T1000 (cell line): ENCODE measurements at regions not wholly inside any gene's neighbourhood (a gene's known extent, or its start where the extent isn't known, plus 50 kb on each side); places are given as distances from the start of the nearest gene placed in this dataset.
A peak's percentile ranks its signal among the peaks of the same experiment; 100 is the strongest.
"Not testable (repeated sequence)": the region's sequence is repeated elsewhere in the genome, so short reads cannot be mapped to it uniquely, and the experiment has no call there.

Experiments used
- DNase-seq: peaks from one replicate; lab custom pipeline; 2025; ENCODE audit warnings: mixed read lengths; lab: John Stamatoyannopoulos, UW

DNA sequence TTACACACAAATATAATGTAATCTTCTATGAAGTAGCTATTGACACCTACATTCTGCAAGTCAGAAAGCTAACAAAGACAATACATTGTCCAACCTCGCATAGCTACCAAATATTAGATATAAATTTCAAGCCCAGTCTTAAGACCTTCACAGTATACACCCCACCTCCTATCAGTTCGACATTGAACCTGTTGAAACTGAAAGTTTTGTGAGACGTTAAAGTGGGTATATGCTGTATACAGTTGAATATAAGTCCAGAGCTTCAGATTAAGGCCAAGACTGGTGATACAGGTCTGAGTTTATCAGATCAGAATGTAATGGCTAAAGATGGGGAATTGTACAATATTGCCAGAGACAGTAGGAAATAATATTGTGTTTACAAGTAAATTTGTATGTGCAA, 489.3 kb upstream of the RORB start:
- DNase-seq: no peak

DNA sequence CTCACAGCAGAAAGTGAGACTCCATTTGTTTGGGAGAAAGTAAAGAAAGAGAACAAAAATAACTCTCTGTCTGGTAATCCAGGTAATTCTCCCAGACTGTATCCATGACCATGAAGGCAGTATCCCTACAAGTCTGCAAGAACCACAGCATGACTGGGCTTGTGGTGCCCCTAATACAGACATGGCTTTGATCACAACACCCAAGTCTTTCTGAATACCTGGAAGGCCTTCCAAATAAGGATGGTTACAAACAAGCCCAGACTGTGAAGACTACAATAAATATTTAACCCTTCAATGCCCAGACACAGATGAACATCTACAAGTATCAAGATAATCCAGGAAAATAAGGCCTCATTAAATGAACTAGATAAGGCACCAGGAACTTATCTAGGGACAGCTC, 481.1 kb upstream of the RORB start:
- no peak for DNase-seq

DNA sequence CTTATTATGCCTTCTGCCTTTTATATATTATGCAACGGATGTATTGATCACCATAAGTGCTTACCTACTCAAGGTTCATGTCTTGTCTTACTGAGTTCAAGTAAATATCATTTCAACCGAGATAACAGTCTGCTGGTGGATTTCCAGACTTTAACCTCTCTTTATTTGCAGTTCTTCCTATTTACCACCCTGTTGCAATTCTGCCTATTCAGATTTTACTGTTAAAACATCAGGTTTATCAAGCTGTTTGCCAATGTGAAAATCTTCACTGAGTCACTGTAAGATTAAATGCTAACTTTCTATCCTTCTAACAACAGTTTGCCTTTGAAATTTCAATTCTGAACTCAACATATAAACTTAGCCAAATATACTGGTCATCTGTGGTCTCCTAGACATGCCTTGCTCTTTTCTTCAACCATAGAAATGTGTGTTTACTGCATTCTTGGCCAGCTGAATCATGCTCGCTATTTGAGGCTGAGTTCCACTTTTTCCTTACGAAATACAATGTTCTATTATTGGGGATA, 471.7 kb upstream of the RORB start:
- peak; percentile 24 for DNase-seq

GRCh38 chr9:74032421-74032820, 464.7 kb upstream of the RORB start:
- DNase-seq: no peak

GRCh38 chr9:74035786-74036185, 461.3 kb upstream of the RORB start:
- no peak for DNase-seq

GRCh38 chr9:74036549-74037231, 460.4 kb upstream of the RORB start:
- no peak for DNase-seq

DNA sequence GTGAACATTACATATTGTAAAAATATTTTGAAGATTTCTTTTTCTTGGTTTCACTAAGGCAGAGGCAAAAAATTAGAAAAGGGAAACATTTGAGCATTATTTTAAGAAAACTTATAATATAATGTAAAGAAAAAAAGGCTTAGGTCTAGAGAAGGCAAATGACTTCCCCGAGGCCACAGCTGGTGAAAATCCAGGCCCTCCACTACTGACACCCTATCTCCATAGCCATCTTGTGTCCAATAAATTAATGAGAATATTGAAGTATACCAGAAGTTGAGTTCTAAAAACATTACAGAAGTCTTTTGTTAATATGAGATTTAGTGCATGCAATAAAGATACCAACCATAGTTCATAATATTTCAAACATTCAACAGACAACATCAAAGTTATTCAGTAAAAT, 459.9 kb upstream of the RORB start:
- DNase-seq: no peak

DNA sequence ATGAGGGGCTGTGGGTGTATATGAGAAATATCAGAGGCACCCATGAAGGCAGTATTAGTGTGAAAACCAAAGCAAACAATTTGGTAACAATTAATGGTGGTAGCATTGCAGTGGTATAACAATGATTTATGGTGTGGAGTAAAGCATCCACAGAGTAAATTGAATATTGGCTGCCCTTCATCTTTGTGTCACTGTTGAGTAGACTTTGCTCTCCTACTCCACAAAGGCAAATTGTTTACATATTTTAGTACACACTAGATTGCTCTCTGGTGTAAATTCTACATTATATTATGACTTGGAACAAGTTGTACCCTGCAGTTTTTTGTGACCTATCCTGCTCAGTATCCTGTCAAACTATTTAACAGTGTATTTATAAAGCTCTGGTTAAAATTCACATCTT, 455.5 kb upstream of the RORB start:
- DNase-seq: no peak

- no peak for DNase-seq
These were observed 452.3 kb upstream of the RORB start for GRCh38 chr9:74044844-74045243.

DNA sequence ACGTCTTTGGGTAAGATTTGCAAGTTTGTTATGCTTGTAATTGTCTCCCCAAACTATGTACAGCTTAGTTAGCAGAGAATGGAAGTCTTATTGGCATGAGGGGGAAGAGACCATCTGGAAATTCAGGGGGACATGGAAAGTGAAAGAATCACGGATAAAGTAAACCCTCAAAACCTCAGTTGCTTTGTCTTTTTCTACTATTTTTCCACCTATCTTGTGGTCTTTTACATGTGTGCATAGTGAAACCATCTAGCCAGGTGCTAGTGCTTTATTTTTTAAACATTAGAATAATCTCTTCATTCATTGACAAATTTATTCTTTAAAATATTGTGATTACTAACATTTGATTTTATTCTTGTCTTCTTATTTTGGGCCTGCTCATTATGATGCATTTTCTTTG, 441.1 kb upstream of the RORB start:
- DNase-seq: no peak

DNA sequence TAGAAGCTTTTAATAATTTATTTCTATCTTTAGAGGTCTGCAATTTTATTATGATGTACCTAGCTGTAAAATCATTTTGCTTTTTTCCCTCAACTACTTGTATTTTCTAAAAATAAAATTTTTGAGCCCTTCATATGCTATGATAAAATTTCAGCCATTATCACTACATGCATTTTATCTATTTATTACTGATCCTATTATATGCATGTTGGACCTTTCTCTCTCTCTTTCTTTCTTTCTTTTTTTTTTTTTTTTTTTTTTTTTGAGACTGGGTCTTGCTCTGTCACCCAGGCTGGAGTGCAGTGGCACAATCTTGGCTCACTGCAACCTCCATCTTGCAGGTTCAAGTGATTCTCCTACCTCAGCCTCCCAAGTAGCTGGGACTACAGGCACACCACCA, 440.1 kb upstream of the RORB start:
- DNase-seq: not testable (repeated sequence)

DNA sequence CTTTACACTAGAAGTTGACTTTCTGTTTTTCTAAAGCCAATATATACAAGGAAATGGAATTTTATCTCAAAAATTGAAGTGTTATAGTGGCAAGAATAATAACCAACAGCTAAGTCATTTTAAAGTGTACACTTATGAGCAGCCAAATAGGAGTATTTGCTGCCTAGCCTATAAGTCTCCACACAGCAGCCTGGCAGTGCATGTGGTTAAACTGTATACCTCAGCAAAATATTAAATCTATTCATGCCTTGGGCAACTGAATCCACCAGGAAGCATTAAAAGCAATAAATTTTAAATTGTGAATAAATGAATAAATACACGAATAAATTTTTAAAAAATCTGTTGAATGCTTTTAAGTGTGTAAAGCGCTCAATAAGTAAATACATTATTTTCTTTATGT, 432.4 kb upstream of the RORB start:
- no peak for DNase-seq

- DNase-seq: no peak
These were observed 431.0 kb upstream of the RORB start for GRCh38 chr9:74066128-74066527.

GRCh38 chr9:74066605-74067004, 430.5 kb upstream of the RORB start:
- DNase-seq: no peak

DNA sequence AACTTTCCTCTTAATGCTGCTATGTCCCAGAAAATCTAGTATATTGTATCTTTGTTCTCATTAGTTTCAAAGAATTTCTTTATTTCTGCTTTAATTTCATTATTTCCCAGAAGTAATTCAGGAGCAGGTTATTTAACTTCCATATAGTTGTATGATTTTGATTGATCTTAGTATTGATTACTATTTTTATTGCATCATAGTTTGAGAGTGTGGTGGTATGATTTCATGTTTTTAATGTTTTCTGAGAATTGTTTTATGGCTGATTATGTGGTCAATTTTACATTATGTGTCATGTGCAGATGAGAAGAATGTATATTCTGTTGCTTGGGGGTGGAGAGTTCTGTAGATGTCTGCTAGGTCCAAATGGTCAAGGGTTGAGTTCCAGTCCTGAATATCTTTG, 425.6 kb upstream of the RORB start:
- no peak for DNase-seq

DNA sequence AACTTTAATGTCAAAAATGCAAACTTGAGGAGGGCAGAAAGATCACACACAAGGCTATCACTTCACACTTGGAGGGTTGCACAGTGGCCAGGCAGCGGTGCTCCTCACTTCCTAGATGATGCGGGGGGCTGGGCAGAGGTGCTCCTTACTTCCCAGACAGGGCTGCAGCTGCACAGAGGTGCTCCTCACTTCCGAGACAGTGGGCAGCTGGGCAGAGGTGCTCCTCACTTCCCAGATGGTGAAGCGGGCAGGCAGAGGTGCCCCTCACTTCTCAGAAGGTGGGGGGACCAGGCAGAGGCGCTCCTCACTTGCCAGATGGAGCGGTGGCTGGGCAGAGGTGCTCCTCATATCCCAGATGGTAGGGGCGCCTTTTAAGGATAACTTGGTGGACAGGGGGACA, 423.2 kb upstream of the RORB start:
- DNase-seq: no peak

DNA sequence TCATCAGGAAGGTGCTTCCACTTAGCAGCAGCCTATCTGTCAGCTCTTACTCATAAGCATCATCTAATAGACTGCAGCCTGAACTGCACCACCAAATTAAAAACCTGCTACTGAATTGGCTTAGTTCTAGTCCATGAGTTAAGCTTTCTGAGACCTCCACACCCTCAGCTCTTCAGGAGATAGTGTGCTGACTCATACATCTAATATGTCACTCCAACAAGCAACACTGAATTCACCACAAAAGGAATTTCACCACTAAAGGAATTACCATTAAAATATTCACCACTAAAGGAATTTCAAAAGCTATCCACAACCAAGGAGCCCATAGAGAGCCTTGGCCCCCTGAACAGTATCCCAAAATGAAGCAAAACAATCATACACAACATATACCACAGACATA, 418.5 kb upstream of the RORB start:
- DNase-seq: peak; percentile 9

- not testable (repeated sequence) for DNase-seq
These were observed 416.5 kb upstream of the RORB start for GRCh38 chr9:74080652-74081051.

GRCh38 chr9:74083681-74084433, 413.3 kb upstream of the RORB start:
- DNase-seq: no peak

DNA sequence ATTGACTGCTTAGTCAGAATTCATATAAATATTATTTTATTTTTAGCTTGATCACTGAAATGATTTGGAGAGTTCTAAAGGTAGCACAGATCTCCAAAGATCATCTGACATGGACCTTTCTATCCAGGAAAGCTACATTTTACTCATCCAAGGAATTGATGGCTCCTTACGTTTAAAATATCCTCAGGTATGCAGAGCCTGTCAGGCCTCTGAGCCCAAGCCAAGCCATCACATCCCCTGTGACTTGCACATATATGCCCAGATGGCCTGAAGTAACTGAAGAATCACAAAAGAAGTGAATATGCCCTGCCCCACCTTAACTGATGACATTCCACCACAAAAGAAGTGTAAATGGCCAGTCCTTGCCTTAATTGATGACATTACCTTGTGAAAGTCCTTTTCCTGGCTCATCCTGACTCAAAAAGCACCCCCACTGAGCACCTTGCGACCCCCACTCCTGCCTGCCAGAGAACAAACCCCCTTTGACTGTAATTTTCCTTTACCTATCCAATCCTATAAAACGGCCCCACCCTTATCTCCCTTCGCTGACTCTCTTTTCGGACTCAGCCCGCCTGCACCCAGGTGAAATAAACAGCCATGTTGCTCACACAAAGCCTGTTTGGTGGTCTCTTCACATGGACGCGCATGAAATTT, 411.6 kb upstream of the RORB start:
- not testable (repeated sequence) for DNase-seq

DNA sequence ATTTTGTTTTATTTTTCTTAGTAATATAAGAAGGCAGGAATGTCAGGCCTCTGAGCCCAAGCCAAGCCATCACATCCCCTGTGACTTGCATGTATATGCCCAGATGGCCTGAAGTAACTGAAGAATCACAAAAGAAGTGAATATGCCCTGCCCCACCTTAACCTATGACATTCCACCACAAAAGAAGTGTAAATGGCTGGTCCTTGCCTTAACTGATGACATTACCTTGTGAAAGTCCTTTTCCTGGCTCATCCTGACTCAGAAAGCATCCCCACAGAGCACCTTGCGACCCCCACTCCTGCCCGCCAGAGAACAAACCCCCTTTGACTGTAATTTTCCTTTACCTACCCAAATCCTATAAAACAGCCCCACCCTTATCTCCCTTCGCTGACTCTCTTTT, 406.2 kb upstream of the RORB start:
- not testable (repeated sequence) for DNase-seq

GRCh38 chr9:74092491-74092834, 404.7 kb upstream of the RORB start:
- DNase-seq: no peak

GRCh38 chr9:74094037-74094436, 403.1 kb upstream of the RORB start:
- DNase-seq: not testable (repeated sequence)
